NCI-H82 (cell line): ENCODE measurements at regions not wholly inside any gene's neighbourhood (a gene's known extent, or its start where the extent isn't known, plus 50 kb on each side); places are given as distances from the start of the nearest gene placed in this dataset.

Experiments used
- DNase-seq: peaks from one replicate; lab custom pipeline; 2025; lab: John Stamatoyannopoulos, UW

- no peak for DNase-seq
Measured at GRCh38 chr4:104964410-104965175, 182.1 kb upstream of the TET2 start.

GRCh38 chr4:104966349-104967033 lies 180.2 kb upstream of the TET2 start:
- DNase-seq, result no peak

GRCh38 chr4:104967034-104967401 lies 179.7 kb upstream of the TET2 start:
- DNase-seq, result no peak

GRCh38 chr4:104969394-104970082 lies 177.1 kb upstream of the TET2 start:
- DNase-seq, result no peak

GRCh38 chr4:104971462-104971861 lies 175.2 kb upstream of the TET2 start:
- DNase-seq, result no peak

GRCh38 chr4:104973708-104974107 lies 173.0 kb upstream of the TET2 start:
- no peak for DNase-seq

GRCh38 chr4:104975617-104976016 lies 171.1 kb upstream of the TET2 start:
- no peak for DNase-seq

- no peak for DNase-seq
Measured at GRCh38 chr4:104976262-104976661, 170.4 kb upstream of the TET2 start.

GRCh38 chr4:104979083-104979760 lies 167.5 kb upstream of the TET2 start:
- no peak for DNase-seq

GRCh38 chr4:104983615-104984179 lies 163.0 kb upstream of the TET2 start:
- DNase-seq, result no peak

- DNase-seq, result peak; percentile 33
Measured at GRCh38 chr4:104986306-104986705, 160.4 kb upstream of the TET2 start.

- no peak for DNase-seq
Measured at GRCh38 chr4:104989371-104989770, 157.3 kb upstream of the TET2 start.

GRCh38 chr4:105002278-105002677 lies 144.4 kb upstream of the TET2 start:
- no peak for DNase-seq

GRCh38 chr4:105014234-105014633 lies 132.4 kb upstream of the TET2 start:
- DNase-seq, result no peak

GRCh38 chr4:105014635-105015034 lies 132.0 kb upstream of the TET2 start:
- DNase-seq, result no peak

GRCh38 chr4:105015750-105016149 lies 130.9 kb upstream of the TET2 start:
- no peak for DNase-seq

GRCh38 chr4:105022811-105023667 lies 123.6 kb upstream of the TET2 start:
- no peak for DNase-seq

- DNase-seq, result no peak
Measured at GRCh38 chr4:105023668-105024055, 123.0 kb upstream of the TET2 start.

GRCh38 chr4:105025263-105026017 lies 121.2 kb upstream of the TET2 start:
- no peak for DNase-seq

GRCh38 chr4:105036991-105037390 lies 109.7 kb upstream of the TET2 start:
- DNase-seq, result no peak

GRCh38 chr4:105042451-105042850 lies 104.2 kb upstream of the TET2 start:
- no peak for DNase-seq
